Lower leg skin (tissue), 3 donors: ENCODE measurements at regions not wholly inside any gene's neighbourhood (a gene's known extent, or its start where the extent isn't known, plus 50 kb on each side); places are given as distances from the start of the nearest gene placed in this dataset.

Source experiments
- POLR2A ChIP-seq, 2 donors: fragments of 450-650 bp; IDR thresholded peaks; one replicate each; pipeline ENCODE4 v1.6.1; 2016 to 2017; ENCODE audit warnings: antibody characterized with exemption in 2 of 2, mild to moderate bottlenecking in 1 of 2, moderate library complexity in 1 of 2
- TF ChIP-seq, protein P1 (sequence below), 3 donors: fragments of 450-650 bp; IDR thresholded peaks; one replicate each; pipeline ENCODE4 v1.5.1; 2016; ENCODE audit warnings: antibody characterized with exemption in 3 of 3, mild to moderate bottlenecking in 3 of 3, moderate library complexity in 2 of 3

GRCh38 chr11:70737816-70738630, 339.7 kb downstream of the CTTN start:
- no peak for TF ChIP-seq POLR2A (IDR thresholded peaks at IDR 0.05)
- TF ChIP-seq, protein P1, sequence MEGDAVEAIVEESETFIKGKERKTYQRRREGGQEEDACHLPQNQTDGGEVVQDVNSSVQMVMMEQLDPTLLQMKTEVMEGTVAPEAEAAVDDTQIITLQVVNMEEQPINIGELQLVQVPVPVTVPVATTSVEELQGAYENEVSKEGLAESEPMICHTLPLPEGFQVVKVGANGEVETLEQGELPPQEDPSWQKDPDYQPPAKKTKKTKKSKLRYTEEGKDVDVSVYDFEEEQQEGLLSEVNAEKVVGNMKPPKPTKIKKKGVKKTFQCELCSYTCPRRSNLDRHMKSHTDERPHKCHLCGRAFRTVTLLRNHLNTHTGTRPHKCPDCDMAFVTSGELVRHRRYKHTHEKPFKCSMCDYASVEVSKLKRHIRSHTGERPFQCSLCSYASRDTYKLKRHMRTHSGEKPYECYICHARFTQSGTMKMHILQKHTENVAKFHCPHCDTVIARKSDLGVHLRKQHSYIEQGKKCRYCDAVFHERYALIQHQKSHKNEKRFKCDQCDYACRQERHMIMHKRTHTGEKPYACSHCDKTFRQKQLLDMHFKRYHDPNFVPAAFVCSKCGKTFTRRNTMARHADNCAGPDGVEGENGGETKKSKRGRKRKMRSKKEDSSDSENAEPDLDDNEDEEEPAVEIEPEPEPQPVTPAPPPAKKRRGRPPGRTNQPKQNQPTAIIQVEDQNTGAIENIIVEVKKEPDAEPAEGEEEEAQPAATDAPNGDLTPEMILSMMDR (IDR thresholded peaks at IDR 0.05): no peak
